Thyroid gland (tissue), 4 donors: ENCODE measurements at regions not wholly inside any gene's neighbourhood (a gene's known extent, or its start where the extent isn't known, plus 50 kb on each side); places are given as distances from the start of the nearest gene placed in this dataset.

Source experiments
- CTCF ChIP-seq, 6 experiments: fragments of 200-600 bp in 3 of 6; fragments of 450-650 bp in 3 of 6; sonication (generic) in 3 of 6; IDR thresholded peaks; one replicate each; pipeline ENCODE4 v1.5.1; 2016 to 2019; ENCODE audit warnings: antibody characterized with exemption in 6 of 6, mild to moderate bottlenecking in 2 of 6, inconsistent platforms in 1 of 6, moderate library complexity in 1 of 6
- POLR2A ChIP-seq, 2 donors: fragments of 450-650 bp; IDR thresholded peaks; one replicate each; pipeline ENCODE4 v1.6.1; 2017; ENCODE audit warnings: antibody characterized with exemption in 2 of 2, mild to moderate bottlenecking in 2 of 2, moderate library complexity in 1 of 2

- no peak for TF ChIP-seq CTCF (IDR thresholded peaks at IDR 0.05)
- TF ChIP-seq POLR2A (IDR thresholded peaks at IDR 0.05), result no peak
Measured at GRCh38 chr6:81878479-81878878, 126.0 kb upstream of the TENT5A start.
